Endodermal cell (in vitro differentiated cells): ENCODE measurements at regions not wholly inside any gene's neighbourhood (a gene's known extent, or its start where the extent isn't known, plus 50 kb on each side); places are given as distances from the start of the nearest gene placed in this dataset.
"Not testable (repeated sequence)": the region's sequence is repeated elsewhere in the genome, so short reads cannot be mapped to it uniquely, and the experiment has no call there.

Source experiments
- DNase-seq: peaks from one replicate; pipeline ENCODE4 v3.0.0-alpha.2; 2017
- H3K27ac ChIP-seq: 2 replicates; pipeline ENCODE4 v1.5.1; 2013; ENCODE audit warnings: mild to moderate bottlenecking, low read depth, low read length, moderate library complexity
- H3K27me3 ChIP-seq: 2 replicates; pipeline ENCODE4 v1.6.1; 2013; ENCODE audit warnings: mild to moderate bottlenecking, low read length, moderate library complexity; ENCODE audit not compliant: insufficient read depth, control insufficient read depth, poor library complexity, severe bottlenecking
- H3K36me3 ChIP-seq: 2 replicates; pipeline ENCODE4 v1.7.0; 2013; ENCODE audit warnings: mild to moderate bottlenecking, low read length, moderate library complexity; ENCODE audit not compliant: control insufficient read depth, insufficient read depth
- H3K4me1 ChIP-seq: one replicate; pipeline ENCODE4 v1.7.0; 2013; ENCODE audit warnings: low read length; ENCODE audit not compliant: control insufficient read depth, insufficient read depth
- H3K4me3 ChIP-seq: 2 replicates; pipeline ENCODE4 v1.5.1; 2013; ENCODE audit warnings: mild to moderate bottlenecking, low read length, moderate library complexity
- H3K9ac ChIP-seq: 2 replicates; pipeline ENCODE4 v1.6.1; 2013; ENCODE audit warnings: mild to moderate bottlenecking, low read length, moderate library complexity; ENCODE audit not compliant: poor library complexity, severe bottlenecking; ENCODE audit errors: extremely low read depth
- H3K9me3 ChIP-seq: 2 replicates; pipeline ENCODE4 v1.6.1; 2013; ENCODE audit warnings: mild to moderate bottlenecking, low read length, moderate library complexity; ENCODE audit not compliant: control insufficient read depth
- H3K27ac Mint-ChIP-seq: 2 replicates; pipeline ENCODE4 v1.8.0; 2020; ENCODE audit warnings: mixed read lengths
- H3K27me3 Mint-ChIP-seq: 2 replicates; pipeline ENCODE4 v1.8.0; 2021; ENCODE audit warnings: mild to moderate bottlenecking, mixed read lengths; ENCODE audit not compliant: insufficient read depth
- H3K36me3 Mint-ChIP-seq: 2 replicates; pipeline ENCODE4 v1.8.0; 2020; ENCODE audit warnings: low read depth, mixed read lengths
- H3K4me1 Mint-ChIP-seq: 2 replicates; pipeline ENCODE4 v1.8.0; 2020; ENCODE audit warnings: mixed read lengths
- H3K4me3 Mint-ChIP-seq: 2 replicates; pipeline ENCODE4 v1.8.0; 2020; ENCODE audit warnings: mild to moderate bottlenecking, moderate library complexity, mixed read lengths
- H3K9me3 Mint-ChIP-seq: 2 replicates; pipeline ENCODE4 v1.8.0; 2020; ENCODE audit warnings: mild to moderate bottlenecking, mixed read lengths
- CTCF ChIP-seq: fragments of 200-600 bp; sonication (generic); conservative IDR thresholded peaks from 2 replicates; pipeline ENCODE4 v1.5.0; 2021; ENCODE audit warnings: antibody characterized with exemption, mild to moderate bottlenecking
- WGBS, 2 experiments: methylation state at CpG; one replicate each; pipeline versions ENCODE4 v1.1.5 to v1.1.7; 2013; ENCODE audit warnings: missing lambda C conversion rate in 2 of 2, mixed read lengths in 1 of 2; ENCODE audit not compliant: insufficient coverage in 1 of 2, insufficient read length in 1 of 2; 5-methylcytosine and 5-hydroxymethylcytosine counted together

GRCh38 chr15:20657084-20657483 lies 115.5 kb upstream of the GOLGA6L6 start:
- no peaks in the 10 kb centered on the region for H3K27me3 ChIP-seq
- Mint-ChIP-seq H3K9me3 (no peaks in the 10 kb centered on the region), H3K27ac (no peak overlapping the region), H3K36me3 (no peaks in the 10 kb centered on the region), H3K4me3 (no peak overlapping the region), H3K4me1 (no peaks in the 10 kb centered on the region), H3K27me3 (no peaks in the 10 kb centered on the region)
- 83 to 100% methylated on average over 1 of the region's 1 CpG for WGBS, 2 experiments
- H3K9me3 ChIP-seq = peaks cover 86% of the 10 kb centered on the region
- no peak overlapping the region for H3K27ac ChIP-seq
- no peaks in the 10 kb centered on the region for H3K4me1 ChIP-seq
- H3K9ac ChIP-seq = no peak overlapping the region
- DNase-seq = no peak
- H3K36me3 ChIP-seq = no peaks in the 10 kb centered on the region
- TF ChIP-seq CTCF = no peak
- peak overlapping the region; percentile 20 for H3K4me3 ChIP-seq

GRCh38 chr15:20652914-20653313 lies 111.3 kb upstream of the GOLGA6L6 start:
- H3K9me3 ChIP-seq = peaks cover 84% of the 10 kb centered on the region
- H3K36me3 ChIP-seq = no peaks in the 10 kb centered on the region
- H3K27me3 ChIP-seq = no peaks in the 10 kb centered on the region
- no peak overlapping the region for H3K27ac Mint-ChIP-seq
- no peak overlapping the region for H3K27ac ChIP-seq
- no peak overlapping the region for H3K4me3 ChIP-seq
- H3K36me3 Mint-ChIP-seq = no peaks in the 10 kb centered on the region
- H3K4me3 Mint-ChIP-seq = no peak overlapping the region
- TF ChIP-seq CTCF = no peak
- no peaks in the 10 kb centered on the region for H3K9me3 Mint-ChIP-seq
- no peak for DNase-seq
- no peaks in the 10 kb centered on the region for H3K4me1 Mint-ChIP-seq
- no peak overlapping the region for H3K9ac ChIP-seq
- no peaks in the 10 kb centered on the region for H3K4me1 ChIP-seq
- WGBS, 2 experiments = 71 to 86% methylated on average over 2 of the region's 2 CpGs
- no peaks in the 10 kb centered on the region for H3K27me3 Mint-ChIP-seq

- H3K27ac ChIP-seq, H3K36me3 ChIP-seq, H3K4me3 ChIP-seq, H3K4me1 ChIP-seq, H3K9ac ChIP-seq, DNase-seq, H3K4me1 Mint-ChIP-seq, H3K9me3 Mint-ChIP-seq, H3K27me3 ChIP-seq, H3K36me3 Mint-ChIP-seq, H3K4me3 Mint-ChIP-seq, H3K27me3 Mint-ChIP-seq, H3K27ac Mint-ChIP-seq: not testable (repeated sequence)
- H3K9me3 ChIP-seq = peaks cover 91% of the 10 kb centered on the region
- WGBS, 2 experiments = 84 to 85% methylated on average over 5 to 6 of the region's 6 CpGs
Observed at GRCh38 chr15:20648402-20648975, 106.9 kb upstream of the GOLGA6L6 start.
